ENCODE measurements at regions not wholly inside any gene's neighbourhood (a gene's known extent, or its start where the extent isn't known, plus 50 kb on each side); places are given as distances from the start of the nearest gene placed in this dataset.

DNA sequence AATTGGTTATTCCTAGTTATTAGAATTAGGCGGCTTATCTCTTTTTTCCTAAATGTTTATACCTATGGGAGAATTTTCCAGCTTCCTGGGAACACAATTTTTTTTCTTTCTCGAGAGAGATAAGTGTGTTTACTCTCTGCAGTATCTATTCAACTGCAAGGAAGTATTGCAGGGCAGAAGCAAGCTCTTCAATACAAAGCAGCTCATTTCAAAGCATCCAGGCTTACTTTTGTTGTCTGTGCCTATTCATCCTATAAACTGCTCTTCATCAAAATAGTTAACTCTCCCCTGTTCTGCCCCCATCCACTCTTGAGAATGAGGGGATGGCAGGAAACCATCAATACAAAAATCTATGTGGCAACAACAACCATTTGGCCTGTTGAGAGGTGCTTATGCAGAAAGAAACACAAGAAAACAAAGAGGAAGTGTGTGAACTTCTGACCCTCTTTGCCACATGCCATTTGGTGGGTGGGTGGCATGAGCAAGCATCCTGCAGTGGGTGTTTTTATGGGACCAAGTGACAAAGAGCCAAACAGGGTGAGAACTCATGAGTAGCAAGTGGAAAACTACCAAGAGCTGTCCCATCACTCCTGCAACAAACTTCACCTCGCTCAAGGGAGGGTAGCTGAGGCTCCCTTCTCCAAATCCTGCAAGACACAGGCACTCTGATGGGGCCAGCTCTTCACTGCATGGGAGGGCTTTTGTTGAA, 50.6 kb upstream of the MRPS6 start:
- peak; percentile 62 to 75 for DNase-seq

DNA sequence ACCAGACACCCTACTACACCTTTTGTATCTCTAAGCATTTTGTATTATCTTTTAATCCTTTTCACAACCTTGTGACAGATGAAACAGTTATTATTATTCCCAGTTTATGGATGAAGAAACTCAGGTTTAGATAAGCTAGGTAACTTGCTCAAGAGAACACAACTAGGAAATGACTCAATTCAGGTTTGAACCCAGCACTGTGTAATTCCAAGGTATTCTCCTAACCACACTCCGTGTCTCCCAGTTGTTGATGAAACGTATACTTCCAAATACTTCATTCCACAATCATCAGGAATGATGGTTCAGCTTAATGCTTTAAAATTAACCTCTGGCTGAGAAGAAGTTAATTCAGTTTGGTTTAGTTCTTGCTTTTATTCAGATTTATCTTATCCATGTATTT, 51.7 kb upstream of the MRPS6 start:
- DNase-seq: no peak

DNA sequence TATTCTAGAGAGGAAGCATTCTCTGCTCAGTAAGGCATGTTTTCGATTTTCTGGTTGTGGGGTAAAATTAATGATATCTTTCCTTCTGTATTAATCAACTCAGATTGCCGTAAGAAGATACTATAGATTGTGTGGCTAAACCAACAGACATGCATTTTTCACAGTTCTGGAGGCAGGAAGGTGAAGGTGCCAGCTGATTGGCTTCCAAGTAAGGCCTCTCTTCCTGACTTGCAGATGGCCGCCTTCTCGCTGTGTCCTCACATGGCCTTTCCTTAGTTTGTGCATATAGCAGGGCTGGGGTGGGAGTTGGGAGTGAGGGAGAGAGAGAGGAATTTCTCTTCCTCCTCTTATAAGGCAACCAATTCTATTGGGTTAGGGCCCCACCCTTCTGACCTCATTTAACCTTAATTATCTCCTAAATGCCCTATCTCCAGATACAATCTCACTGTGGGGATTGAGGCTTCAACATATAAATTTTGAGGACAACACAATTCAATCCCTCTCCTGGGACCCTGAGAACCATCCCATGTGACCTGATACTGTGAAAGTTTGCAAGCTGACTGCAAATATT, 52.3 kb upstream of the MRPS6 start:
- no peak for DNase-seq

DNA sequence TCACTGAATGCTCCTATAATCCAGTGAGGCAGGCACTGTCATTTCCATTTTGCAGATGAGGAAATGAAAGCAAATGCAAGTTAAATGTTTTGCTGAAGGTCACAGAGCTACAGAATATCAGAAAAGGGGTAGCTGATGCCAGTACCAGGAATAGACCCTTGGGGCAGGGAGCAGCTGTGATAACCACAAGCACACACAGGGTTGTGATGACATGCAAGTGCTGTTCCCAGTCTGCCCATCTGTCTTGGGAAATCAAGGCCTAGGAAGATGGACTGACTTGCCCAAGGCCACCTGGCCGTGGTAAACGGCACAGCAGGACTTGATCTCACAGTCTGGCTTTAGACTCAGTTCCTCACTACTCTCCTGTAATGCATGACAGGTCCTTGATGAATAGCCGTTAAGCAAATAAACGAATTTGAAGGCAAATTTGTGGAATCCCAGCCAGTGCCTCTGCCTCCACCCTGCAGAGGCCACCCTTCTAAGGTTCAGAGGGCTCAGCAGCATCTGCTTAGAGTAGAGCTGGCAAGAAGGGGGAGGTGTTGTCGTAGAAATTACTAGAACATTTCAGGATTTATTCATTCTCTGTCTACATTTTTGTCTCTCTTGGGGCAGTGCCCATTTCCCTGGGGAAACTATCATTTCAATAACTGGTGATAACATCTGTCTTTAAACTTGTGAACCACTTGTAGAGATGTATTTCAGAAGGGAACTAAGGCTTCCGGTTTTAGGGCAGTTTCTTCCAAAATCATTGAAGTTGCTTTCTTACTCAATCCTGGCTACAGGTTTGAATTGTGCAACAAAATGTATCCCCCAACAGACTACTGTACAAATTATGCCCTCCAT, 53.2 kb upstream of the MRPS6 start:
- peak; percentile 47 to 56 for DNase-seq

DNA sequence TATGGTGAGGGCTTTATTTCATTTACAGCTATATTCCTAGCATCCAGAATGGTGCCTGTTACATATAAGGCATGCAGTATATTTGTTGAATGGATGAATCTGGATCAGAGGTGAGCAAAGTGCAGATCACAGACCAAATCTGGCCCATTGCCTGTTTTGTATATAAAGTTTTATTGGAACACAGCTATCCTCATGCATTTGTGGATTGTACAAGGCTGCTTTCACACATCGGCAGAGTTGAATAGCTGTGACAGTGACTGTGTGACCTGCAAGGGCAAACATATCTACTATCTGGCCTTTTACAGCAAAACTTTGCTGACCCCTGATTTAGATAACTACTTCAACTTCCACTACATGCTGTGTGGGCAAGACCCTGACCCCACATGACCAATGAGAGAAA, 54.0 kb upstream of the MRPS6 start:
- no peak for DNase-seq

DNA sequence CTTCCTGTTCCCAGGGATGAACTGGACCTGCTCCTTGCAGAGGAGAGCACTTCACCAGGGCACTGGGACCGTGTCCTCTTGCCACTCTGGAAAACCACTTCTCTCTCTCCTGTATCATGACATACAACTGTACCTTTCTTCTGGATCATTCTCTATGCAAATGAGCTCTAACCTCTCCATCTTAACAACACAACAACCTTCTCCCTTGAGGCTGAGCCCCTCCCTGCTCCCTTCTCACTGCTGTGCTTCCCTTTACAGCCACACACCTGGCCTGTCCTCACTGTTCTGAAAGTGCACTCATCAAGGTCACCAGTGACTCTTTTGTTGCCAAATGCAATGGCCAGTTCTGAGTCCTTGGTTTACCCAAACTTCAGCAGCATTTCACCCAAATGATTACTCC, 54.5 kb upstream of the MRPS6 start:
- no peak for DNase-seq

DNA sequence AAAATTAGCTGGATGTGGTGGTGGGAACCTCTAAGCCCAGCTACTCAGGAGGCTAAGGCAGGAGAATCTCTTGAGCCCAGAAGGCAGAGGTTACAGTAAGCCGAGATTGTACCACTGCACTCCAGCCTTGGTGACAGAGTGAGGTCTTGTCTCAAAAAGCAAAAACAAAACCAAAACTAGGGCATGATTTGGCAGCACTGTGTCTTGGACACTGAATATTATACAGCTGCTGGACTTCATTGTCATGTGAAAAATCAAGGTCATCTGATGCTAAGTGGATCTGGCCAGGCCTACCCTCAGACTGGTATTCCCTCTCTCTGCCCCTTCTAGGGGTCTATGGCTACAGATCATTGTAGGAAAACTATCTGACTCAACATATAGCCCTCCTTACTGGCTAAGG, 55.2 kb upstream of the MRPS6 start:
- DNase-seq: no peak

DNA sequence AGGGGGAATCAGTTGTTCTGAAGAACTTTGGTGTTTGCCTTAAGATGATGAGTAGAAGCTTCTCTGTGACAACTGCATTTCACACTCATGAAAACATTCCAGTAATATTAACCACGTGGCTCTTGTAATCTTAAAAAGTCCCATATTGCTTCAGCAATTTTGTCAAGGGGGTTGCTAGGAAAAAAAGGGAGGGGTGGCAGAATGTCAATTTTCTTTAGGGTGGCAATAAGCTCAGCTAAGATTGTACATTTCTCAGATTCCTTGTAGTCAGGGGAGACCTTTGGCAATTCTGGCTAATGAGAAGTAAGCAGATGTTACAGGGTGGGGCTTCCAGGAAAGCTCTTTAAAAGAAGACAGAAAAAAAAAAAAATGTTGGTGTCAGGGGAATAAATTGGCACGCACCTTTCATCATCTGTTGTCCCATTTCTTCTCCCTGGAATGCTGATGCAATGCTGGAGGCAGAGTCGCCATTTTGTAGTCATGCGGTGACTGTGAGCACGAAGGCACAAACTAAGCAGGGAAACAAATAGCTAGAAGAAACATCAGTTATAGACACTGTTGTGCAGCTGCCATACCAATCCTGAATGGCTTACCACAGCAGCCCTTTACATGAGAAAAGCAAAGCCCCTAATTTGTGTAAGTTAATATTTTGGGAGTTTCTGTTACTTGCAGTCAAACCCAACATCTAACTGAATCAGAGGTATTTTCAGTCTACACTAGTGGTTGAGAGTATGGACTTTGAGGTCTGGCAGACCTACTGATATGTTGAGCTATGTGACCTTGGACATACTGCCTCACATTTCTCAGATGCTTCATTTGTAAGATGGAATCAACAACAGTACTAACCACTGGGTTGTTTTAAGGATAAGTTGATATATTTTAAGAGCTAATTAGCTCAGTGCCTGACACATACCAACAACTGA, 56.1 kb upstream of the MRPS6 start:
- no peak for DNase-seq

DNA sequence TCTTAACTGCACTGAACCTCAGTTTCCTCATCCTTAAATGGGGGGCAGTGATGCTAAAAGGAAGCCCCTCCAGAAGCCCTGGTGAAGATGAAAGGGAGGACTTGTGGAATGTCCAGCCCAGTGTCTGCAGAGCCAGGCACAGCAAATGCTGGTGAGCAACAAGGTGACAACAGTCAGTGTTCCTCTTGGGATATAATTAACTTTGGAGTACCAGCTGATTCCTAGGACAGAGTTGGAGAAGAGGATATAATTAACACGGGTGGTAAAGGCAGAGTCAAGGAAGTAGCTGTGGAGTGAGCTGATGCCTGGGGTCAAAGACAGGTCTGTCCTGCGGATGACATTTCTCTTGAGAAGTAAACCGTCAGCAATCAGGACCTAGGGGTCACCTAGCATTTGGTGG, 60.7 kb upstream of the MRPS6 start:
- DNase-seq: no peak

DNA sequence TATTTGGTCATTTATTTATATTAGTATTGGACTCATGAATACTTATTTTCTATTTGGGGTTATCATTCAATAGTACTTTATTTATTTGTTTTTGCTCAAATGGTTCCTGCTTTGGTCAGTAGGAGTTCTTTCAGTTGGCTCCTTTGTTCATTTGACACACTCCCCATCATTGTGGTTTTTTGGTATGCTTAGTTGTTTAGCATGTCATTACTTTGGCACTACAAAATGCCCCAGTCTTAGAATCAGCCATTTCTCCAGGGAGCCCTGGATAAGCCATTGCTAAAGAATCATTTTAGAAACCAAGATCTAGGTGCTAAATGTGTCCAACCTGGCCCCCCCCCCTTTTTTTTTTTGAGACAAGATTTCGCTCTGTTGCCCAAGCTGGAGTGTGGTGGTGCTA, 61.7 kb upstream of the MRPS6 start:
- DNase-seq: no peak

DNA sequence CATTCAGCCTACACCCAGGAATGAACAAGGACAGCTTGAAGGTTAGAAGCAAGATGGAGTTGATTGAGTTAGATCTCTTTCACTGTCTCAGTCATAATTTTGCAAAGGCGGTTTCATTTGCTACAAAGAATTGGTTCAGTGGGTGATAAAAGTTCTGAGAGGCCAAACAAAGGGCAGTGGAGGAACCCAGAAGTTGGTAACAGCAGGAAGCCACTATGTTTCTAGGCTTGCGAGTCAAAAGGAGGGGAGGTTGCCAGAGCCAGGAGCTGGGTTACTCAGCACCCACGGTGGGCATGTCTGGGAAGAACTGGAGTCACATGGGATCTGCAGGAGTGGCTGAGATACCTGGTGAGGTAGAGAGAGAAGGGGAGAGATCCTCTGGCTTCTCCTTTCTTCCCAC, 64.2 kb upstream of the MRPS6 start:
- DNase-seq: no peak

DNA sequence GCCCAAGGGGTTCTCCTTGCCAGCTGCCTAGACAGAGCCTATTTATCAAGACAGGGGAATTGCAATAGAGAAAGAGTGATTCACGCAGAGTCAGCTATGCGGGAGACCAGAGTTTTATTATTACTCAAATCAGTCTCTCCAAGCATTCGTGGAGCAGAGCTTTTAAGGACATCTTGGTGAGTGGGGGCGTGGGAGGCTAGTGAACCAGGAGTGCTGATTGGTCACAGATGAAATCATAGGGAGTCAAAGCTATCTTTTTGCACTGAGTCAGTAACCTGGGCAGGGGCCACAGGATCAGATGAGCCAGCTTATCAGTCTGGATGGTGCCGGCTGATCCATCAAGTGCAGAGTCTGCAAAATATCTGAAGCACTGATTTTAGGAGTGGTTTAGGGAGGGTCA, 64.8 kb upstream of the MRPS6 start:
- no peak for DNase-seq

DNA sequence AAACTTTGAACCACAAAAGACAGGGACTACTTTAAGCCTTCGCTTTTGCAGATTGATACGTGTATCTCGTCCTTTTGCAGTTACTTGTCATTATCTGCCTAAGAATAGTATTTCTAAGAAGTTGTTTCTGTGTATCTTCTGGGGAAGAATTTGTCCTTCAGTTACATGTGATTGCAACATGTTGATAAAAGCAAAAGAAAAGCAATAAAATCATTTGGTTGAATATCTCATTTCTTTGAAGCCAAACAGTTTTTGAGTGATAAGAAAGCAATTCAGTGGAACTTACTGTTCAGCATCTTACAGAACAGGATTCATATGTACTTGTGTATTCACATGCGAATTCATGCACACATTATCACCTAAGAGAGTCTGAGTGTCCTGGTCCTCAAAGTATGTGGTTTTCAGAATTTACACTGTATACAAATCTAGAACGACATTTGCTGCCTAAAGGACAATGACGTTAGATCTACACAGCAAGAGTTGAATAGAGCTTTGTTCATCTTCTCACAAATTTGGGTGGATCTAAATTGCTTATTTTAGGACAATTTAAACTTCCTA, 66.7 kb upstream of the MRPS6 start:
- no peak for DNase-seq

DNA sequence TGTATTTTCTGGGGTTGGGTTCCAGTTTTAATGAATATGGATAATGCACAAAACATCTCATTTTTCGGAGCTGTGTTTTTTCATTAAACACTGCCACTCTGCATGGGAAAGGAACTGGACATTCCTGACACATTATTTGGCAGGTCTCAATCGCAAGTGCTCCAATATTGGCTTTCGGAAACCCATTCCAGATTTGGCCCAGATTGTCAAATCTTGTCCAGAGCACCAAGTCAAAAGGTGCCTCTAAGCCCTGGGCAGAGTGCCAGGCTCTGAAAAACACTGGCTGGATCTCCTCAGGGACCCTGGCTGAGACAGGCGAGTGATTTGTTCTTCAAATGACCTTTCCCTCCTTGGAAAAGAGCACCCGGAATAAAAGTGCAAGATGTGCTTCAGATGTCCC, 68.4 kb upstream of the MRPS6 start:
- DNase-seq: no peak

DNA sequence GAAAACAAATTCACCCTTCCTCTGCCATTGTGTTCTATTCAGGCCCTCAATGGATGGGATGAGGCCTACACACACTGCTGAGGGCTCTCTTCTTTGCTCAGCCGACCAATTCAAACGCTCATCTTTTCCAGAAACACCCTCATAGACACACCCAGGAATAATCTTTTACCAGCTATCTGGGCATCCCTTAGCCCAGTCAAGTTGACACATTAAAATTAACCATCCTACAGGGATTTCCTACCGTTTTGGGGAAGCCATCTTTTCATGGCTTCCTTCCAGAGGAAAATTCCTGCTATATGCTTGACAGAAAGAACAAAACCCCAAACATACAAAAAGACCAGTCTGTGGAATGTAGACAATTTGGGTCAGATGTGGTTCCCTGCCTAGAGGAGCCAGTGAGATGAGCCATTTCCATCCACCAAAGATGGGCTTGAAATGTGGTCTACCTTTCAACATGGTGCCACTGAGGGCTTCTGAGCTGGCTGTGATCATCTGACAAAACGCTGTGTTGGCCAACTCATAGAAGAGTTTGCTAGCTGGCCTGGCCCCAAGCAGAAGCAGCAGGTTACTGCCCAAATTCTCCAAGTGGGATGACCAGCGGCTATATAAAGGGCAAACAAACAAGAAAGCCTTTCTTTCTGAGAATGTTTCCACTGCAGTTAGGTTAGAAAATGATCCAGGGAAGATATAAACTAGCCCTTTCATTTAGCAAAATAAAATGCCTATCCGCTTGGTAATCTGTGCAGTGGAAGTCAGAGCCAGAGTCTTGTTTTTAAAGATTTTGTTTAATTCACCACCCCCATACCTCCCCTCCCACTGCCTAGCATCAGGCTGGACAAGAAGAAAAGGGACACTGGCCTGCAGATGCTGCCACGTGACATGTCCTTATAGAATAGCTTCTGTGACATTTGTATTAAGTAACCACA, 69.1 kb upstream of the MRPS6 start:
- no peak for DNase-seq

DNA sequence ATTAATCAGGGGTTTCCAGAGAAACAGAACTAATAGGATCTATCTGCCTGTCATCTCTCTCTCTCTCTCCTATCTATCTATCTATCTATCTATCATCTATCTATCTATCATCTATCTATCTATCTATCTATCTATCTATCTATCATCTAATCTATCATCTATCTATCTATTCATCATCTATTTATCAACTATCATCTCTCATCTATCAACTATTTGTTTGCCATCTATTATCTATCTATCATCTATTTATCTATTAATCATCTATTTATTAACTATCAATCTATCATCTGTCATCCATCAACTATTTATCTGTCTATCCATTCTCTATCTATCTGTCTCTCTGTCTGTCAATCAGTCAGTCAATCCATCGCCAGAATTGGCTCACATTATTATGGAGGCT, 70.0 kb upstream of the MRPS6 start:
- DNase-seq: no peak

DNA sequence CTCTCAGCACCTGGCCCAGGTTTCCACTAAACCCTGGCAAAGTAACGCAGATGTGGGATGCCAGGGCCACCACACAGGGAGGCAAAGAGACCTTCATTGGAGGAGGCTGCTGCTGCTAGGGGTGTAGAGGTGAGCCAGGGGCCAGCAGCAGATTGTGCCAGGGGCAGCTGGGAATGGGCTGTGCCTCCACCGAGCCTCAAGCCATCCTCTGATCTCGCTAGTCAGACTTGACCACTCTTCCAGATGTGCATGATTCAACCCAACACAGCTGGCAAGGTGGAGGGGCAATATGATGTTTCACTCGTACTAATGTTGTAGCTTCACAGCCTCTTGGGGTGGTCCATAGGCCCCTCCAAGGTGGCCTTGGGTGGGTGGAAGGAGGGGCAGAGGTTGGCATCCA, 73.0 kb upstream of the MRPS6 start:
- no peak for DNase-seq

DNA sequence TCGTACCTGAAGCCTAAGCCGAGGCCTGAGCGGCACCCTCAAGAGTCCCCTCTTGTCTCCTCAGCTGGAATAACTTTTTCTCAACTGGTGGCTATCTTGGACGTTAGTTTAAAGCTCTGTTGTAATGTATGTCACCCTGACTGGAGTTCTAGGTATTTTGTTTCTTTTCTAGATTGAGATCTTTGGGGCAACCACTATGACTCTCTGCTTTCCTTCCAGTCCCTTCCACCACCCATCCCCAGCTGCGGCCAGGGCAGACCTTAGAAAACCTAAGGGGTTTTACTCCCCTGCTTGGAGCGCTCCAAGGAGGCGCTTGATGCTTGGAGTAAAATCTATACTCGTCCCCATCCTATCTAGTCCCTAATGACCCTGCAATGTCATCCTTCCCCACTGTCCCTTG, 74.6 kb upstream of the MRPS6 start:
- DNase-seq: no peak

DNA sequence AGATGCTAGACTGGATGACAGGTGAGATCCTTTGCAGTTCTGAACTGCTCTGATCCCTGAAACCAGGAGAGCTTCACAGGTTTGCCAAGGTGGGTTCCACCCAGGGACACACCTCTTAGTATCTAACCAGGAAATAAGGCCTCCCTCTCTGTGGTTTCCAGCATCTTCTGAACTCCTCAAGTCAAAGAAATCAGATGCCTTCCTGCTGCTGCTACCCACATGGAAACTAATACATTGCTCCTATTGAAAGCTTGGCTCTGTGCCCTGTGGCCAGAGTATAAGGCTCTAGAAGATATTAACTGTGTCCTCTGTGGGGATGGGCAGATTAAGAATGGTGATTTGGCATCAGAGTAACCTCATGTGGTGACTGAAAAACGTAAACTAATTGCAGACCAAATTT, 75.0 kb upstream of the MRPS6 start:
- no peak for DNase-seq

DNA sequence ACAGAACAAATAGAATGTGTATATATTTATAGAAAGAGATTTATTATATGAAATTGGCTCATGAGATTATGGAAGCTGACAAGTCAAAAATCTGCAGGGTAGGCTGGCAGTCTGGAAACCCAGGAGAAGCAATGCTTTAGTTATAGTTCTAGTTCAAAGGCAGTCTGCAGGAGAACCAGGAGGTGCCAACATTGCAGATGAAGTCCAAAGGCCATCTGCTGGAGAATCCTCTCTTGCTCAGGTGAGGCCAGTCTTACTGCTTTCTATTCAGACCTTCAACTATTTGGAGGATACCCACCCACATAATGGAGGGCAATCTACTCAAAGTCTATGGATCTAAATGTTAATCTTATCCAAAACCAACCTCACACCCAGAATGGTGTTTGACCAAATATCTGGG, 75.9 kb upstream of the MRPS6 start:
- DNase-seq: no peak

DNA sequence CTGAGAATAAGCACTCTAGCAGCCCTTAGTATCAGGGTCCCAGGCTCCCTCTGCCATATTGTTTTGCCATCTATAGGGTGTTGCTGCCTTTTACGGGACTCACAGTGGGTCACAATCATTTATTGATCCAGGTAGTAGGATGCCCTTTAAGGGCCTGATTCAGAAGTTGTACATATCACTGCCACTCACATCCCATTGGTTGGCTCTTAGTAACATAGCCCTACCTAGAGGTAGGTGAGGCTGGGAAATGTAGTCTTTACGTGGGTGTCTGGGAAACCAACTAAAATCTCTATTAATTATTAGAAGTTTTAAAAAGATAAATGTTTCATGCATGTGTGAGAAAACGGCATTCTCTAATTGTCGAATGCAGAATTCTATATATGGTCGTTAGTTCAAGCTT, 78.8 kb upstream of the ATP5PO start:
- no peak for DNase-seq
